ENCODE measurements at regions not wholly inside any gene's neighbourhood (a gene's known extent, or its start where the extent isn't known, plus 50 kb on each side); places are given as distances from the start of the nearest gene placed in this dataset.

DNA sequence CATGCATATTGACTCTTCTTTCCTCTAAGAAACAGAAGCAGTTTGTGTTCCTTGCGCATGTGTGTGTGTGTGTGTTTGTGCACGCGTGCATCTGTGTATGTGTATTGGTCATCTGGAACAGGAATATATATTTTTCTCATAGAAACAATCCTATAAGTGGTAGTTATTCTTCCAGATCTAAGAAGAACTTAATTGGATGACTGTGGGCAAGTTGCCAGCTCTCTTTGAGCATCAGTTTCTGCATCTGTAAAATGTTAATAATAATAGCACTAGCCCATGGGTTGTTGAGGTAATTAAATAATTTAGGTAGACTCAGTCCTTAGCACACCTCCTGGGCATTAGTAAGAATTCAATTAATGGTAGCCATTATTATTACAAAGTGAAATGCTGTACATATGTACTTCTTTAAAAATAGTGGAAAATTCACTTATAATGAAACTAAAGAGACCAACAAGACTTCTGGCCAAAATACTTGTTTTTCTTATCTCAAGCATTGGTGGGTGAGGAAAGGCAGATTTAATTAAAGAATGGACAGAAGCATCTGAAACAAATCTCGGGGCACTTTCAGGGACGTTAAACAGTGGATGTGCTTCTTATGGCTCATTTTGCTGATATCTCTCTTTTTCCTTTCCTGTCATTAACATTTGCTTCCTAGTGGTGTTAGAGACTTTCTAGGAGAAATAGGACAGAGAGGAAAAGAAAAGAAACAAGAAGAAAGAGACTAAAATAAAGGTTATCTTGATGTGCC is 124.9 kb upstream of the HABP2 start:
- H3K27ac ChIP-seq = no peak overlapping the region
- H3K27me3 ChIP-seq (ENCODE audit: insufficient read depth in 3 of 3, low read length in 2 of 3) = peaks cover 0 to 23% (median 5%) of the 10 kb centered on the region in 3 donors
- intact Hi-C loops (cut with DNase I) = no loop called here
- DNase-seq (no peak), ATAC-seq (no peak)
- H3K4me3 ChIP-seq = no peak overlapping the region
- H3K9me3 ChIP-seq = no peaks in the 10 kb centered on the region
- H3K4me1 ChIP-seq = no peaks in the 10 kb centered on the region
- 85 to 86% (median 86%) methylated on average over 5 of the region's 5 CpGs for WGBS, 3 donors
- H3K36me3 ChIP-seq (ENCODE audit: insufficient read depth in 1 of 2, low read depth in 1 of 2) = no peaks in the 10 kb centered on the region
- TF ChIP-seq, protein P1, sequence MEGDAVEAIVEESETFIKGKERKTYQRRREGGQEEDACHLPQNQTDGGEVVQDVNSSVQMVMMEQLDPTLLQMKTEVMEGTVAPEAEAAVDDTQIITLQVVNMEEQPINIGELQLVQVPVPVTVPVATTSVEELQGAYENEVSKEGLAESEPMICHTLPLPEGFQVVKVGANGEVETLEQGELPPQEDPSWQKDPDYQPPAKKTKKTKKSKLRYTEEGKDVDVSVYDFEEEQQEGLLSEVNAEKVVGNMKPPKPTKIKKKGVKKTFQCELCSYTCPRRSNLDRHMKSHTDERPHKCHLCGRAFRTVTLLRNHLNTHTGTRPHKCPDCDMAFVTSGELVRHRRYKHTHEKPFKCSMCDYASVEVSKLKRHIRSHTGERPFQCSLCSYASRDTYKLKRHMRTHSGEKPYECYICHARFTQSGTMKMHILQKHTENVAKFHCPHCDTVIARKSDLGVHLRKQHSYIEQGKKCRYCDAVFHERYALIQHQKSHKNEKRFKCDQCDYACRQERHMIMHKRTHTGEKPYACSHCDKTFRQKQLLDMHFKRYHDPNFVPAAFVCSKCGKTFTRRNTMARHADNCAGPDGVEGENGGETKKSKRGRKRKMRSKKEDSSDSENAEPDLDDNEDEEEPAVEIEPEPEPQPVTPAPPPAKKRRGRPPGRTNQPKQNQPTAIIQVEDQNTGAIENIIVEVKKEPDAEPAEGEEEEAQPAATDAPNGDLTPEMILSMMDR (IDR thresholded peaks at IDR 0.05) = no peak

- ATAC-seq (no peak), DNase-seq (no peak)
- no peak overlapping the region for H3K27ac ChIP-seq
- H3K4me1 ChIP-seq = no peaks in the 10 kb centered on the region
- intact Hi-C loops (cut with DNase I) = no loop called here
- H3K36me3 ChIP-seq (ENCODE audit: insufficient read depth in 1 of 2, low read depth in 1 of 2) = no peaks in the 10 kb centered on the region
- peaks cover 0 to 23% (median 6%) of the 10 kb centered on the region in 3 donors for H3K27me3 ChIP-seq (ENCODE audit: insufficient read depth in 3 of 3, low read length in 2 of 3)
- TF ChIP-seq, protein P1 (IDR thresholded peaks at IDR 0.05) = no peak
- H3K4me3 ChIP-seq = no peak overlapping the region
- no peaks in the 10 kb centered on the region for H3K9me3 ChIP-seq
- 88 to 90% (median 90%) methylated on average over 6 of the region's 6 CpGs for WGBS, 3 donors
Measured at GRCh38 chr10:113430634-113431397, 122.0 kb upstream of the HABP2 start.

DNA sequence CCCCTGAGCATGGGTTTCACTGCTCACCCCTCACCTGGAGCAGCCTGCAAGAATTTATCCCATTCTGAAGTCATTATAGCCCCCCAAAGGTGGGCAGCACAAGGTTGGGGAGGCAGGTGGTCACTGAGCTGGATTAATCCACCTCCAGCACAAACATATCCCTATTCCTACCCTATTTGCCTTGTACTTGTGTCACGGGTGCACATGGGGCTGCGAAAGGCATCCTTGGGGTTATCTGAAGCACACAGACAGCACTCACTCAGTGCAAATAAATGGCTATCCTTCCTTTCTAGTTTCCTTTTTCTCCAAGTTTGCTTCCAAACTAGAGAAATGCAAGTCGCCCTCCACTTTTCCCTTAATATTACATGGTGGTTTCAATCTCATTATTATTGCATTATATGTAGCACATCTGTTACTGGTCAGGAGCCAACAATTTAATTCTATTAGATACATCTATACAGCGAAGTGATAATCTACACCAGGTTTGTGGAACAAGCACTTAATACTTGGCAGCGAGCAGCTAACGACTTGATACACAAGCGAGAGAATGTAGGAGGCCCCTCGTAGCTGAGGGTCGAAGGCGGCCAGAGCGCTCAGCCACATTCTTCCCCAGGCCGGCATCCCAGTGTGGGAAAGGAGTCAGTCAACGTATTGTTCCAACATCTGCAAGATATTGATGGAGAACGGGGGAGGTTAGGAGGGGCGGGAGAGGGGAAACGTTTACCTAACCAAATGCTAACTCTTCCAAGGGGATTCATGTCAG is 121.3 kb upstream of the HABP2 start:
- no peak for ATAC-seq
- Histone ChIP-seq H3K27me3 (ENCODE audit: insufficient read depth in 3 of 3, low read length in 2 of 3) (peaks cover 0 to 23% (median 6%) of the 10 kb centered on the region in 3 donors), H3K36me3 (ENCODE audit: insufficient read depth in 1 of 2, low read depth in 1 of 2) (no peaks in the 10 kb centered on the region), H3K4me3 (no peak overlapping the region), H3K4me1 (no peaks in the 10 kb centered on the region), H3K9me3 (no peaks in the 10 kb centered on the region), H3K27ac (no peak overlapping the region)
- TF ChIP-seq, protein P1 (IDR thresholded peaks at IDR 0.05) = no peak
- intact Hi-C loops (cut with DNase I) = no loop called here
- no peak for DNase-seq
- 32 to 41% (median 38%) methylated on average over 16 of the region's 16 CpGs for WGBS, 3 donors

DNA sequence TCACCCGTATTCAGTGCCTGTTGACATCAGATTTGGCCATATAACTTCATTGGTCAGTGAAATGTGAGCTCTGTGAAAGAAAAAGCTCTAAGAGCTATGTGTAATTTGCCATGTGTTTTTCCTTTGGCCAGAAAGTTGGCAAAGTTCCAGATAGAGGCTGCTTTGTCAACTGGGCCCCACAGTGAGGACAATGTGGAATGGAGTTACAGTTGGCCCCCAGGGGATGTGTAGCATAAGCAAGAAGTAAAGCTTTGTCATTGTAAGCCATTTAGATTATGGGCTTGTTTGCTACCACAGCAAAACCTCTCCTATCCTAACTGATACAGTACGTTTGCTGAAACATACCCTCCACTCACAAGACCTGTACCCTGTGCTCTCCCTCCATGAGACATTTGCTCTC is 119.1 kb upstream of the HABP2 start:
- DNase-seq (no peak), ATAC-seq (no peak)
- no peaks in the 10 kb centered on the region for H3K36me3 ChIP-seq (ENCODE audit: insufficient read depth in 1 of 2, low read depth in 1 of 2)
- TF ChIP-seq, protein P1 (IDR thresholded peaks at IDR 0.05) = no peak
- intact Hi-C loops (cut with DNase I) = no loop called here
- H3K27me3 ChIP-seq (ENCODE audit: insufficient read depth in 3 of 3, low read length in 2 of 3) = peaks cover 0 to 23% (median 6%) of the 10 kb centered on the region in 3 donors
- H3K27ac ChIP-seq = no peak overlapping the region
- WGBS, 3 donors = 35 to 75% (median 42%) methylated on average over 2 of the region's 2 CpGs
- no peaks in the 10 kb centered on the region for H3K4me1 ChIP-seq
- H3K4me3 ChIP-seq = no peak overlapping the region
- no peaks in the 10 kb centered on the region for H3K9me3 ChIP-seq

Data from psoas muscle (tissue), 7 donors.